Activated CD4-positive, alpha-beta T cell treated with anti-CD3 and anti-CD28 coated beads for 24 hours (primary cell): ENCODE measurements at regions not wholly inside any gene's neighbourhood (a gene's known extent, or its start where the extent isn't known, plus 50 kb on each side); places are given as distances from the start of the nearest gene placed in this dataset.

Source experiments
- DNase-seq, 2 donors: peaks; one replicate each; pipeline ENCODE4 v3.0.0-alpha.2; 2020; ENCODE audit warnings: low read depth in 2 of 2

DNA sequence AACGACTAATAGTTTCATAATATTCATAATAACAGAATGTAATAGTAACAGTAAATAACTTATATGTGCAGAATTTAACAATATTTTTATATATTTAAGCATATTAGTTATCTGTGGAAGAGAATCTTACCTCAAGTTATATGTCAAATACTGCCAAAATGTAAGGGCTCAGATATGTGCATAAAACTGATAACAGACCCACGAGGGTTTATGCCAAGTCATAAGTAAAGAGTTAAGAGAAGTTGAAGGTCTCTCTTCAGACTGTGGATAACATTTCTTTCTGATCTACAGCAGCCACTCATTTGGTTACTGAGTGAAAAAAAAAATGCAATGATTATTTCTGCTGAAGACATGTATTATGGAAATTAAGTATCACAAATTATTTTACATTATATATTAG lies 1167.8 kb upstream of the NCAM2 start:
- no peak for DNase-seq

DNA sequence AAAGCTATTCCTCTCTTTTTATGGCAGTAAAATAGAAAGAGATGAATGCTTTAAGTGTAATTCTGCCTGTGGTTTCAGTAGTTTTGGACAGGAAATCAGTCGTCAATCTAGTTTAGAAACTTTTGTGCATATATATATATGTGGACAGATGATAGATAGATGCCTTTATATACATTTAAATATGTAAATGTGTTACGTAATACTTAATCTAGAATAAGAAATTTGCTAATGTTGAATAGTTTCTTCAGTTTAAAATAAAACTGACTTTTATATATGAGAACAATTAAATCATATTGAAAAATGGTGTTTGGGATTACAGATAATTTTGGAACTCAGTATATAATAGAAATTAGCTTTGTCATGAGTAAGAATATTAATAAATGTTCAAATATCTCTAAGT lies 1165.7 kb upstream of the NCAM2 start:
- DNase-seq = no peak

DNA sequence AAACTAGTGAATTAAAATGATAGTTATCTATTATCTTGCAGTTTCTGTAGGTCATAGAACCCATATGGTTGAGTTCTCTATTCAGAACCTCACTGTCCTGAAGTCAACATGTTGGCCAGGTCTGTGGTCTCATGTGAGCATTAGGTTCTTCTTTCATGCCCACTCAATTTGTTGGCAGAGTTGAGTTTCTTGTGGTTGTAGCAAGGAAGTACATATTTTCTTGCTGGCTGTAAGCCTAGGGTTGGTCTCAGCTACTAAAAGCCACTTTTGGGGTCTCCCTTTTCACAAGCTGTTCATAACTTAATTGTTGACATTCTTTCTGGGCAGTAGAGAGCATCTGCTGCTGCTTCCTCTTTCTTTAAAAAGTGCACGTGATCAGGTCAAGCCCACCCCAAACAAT lies 1165.1 kb upstream of the NCAM2 start:
- DNase-seq = no peak

DNA sequence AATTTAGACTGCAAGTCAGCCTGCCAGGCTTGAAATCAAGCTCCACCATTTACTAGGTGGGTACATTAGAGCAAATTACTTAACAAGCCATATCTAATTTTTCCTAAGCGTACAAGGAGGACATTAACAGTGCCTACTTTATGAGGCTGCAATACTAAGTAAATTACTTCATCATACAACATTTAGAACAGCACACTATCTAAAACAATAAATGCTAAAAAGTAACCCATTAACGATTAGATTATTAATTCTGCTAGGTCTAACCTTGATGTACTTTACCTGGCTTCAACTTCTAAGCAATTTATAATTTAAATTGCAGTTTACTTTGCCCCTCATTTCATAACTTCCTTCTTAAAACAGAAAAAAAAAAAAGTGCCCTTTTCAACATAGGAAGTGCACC lies 1155.6 kb upstream of the NCAM2 start:
- no peak for DNase-seq

DNA sequence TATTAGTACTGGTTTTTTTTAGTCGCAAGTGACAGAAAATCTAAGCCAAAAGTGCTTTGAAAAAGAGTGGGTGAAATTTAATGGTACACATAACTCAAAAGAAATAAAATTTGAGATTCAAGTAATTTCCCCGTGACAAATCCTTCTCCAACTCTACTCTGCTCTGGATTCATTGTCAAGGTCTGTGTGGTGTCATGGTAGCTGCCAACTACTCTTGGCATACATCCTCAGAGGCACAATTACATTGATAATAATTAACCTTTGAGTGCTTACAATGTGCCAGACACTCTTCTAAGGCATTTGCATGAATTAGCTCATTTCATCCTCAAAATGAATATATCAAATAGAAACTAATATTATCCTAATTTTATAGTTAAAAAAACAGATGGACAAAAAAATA lies 1153.9 kb upstream of the NCAM2 start:
- no peak for DNase-seq

DNA sequence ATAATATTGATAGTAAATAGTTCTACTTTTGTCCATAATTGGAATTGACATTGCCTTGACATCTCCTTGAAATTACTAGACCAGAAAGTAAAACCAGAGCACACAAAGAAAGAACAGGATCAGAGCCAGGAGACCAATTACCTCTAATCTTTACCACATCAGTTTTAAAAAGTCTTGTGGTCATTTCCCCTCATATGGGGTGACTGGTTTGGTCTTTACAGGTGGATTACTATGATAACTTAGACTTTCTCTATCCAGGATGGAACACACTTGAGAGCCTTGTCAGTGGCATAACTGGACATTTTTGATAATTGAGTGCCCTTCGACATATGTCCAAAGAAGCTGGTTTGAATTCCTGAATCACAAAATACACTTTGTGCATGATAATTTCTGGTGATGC lies 1148.1 kb upstream of the NCAM2 start:
- no peak for DNase-seq

DNA sequence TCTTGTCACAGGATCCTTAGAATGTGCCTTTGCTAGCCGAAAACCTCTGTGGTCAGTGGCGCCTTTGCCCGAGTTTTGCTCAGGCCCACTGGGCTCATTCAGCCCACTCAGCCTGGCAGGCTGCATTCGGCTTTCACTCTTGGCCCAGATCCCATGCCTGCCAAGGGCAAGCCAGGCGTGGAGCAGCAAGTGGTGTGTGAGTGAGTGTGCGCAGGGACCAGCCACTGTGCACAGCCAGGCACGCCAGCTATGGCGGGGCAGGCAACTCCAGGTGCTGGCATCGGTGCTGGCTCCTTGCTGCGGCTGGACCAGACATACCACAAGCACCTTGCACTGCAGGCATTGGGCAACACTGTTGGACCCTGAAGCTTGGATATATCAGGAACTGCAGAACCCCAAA lies 1145.1 kb upstream of the NCAM2 start:
- no peak for DNase-seq

DNA sequence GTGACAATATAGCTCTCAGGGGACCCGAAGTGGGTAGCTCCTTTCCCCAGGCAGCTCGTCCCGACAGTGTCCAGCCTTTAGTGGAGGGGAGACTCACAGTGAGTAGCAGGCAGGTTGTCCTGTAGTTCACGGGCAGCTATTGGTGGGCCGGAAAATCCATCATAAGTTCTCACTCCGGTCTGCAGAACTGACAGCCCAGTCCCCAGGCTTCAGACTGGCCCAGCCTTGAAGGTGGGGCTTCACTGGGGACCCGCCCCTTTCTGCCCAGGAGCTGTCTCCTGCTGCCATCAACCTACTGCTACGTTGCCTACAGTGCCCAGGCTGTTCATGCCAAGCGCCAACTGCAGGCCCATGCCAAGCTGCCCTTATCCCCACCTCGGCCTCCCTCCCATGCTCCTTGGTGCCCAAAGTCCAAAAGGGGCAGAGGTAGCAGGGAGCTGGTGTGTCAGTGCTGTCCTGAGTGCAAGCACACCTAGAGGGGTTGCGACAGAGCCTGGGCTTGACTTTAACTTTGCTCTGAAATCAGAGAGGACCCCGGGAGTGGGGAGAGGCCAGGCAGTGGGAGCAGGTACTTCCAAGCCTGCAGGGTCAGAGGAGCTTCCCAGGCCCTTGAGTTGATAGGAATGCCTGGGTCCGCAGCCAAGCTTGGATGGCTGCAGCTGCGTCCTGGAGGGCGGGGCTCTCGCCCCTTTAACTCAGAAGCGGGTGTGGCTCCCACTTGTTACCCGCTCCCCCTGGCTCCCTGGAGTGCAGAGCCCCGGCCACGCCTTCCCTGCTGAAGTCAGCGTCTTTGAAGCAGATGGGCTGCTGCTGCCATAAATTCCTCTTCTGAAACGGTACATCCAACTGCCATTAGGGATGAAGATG lies 1144.3 kb upstream of the NCAM2 start:
- DNase-seq = no peak

DNA sequence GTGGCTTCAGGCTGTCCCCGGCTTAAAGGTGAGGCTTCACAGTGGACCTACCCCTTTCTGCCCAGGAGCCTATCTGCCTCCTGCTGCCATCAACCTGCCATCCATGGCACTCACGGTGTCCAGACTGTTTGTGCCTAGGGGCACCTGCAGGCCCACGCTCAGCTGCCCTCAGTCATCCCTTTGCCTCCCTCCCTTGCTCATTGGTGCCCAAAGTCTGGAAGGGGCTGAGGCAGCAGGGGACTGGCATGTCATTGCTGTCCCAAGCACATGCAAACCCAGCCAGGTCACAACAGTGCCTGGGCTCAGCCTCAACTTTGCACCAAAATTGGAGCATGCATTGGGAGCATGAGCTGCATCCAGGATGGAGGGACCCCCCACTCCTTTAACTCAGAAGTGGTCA lies 1142.7 kb upstream of the NCAM2 start:
- no peak for DNase-seq

DNA sequence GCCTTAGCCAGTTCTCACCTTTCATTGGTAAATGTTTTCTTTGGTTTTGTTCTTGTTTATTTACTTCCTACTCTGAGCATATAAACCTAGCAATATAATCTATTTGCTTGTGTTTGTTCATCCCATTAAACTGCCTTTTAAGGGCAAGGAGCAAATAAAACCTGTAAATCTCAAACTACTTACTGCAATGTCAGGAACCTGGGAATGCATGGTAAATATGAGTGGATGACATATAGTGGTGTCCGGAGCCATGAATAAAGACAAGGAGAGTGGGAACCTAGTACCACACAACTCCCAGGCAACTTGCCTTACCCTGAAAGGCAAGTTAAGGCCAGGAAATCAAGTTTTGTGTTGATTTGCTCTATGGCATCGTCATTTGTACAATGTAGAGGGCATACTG lies 1133.7 kb upstream of the NCAM2 start:
- no peak for DNase-seq

DNA sequence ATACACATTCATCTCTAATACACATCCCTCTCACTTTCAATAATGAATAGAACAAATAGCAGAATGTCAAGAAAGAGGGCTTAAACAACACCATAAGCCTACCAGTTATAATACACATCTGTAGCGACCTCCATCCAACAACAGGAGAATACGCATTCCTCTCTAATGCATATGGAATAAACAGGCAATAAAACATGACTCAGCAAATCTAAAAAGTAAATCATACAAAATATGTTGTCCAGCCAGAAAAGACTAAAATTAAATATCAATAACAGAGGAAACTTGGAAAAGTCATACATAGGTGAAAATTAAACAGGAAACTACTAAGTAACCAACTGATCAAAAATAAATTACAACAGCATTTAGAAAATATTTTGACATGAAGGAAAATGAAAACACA lies 1127.5 kb upstream of the NCAM2 start:
- DNase-seq = no peak

DNA sequence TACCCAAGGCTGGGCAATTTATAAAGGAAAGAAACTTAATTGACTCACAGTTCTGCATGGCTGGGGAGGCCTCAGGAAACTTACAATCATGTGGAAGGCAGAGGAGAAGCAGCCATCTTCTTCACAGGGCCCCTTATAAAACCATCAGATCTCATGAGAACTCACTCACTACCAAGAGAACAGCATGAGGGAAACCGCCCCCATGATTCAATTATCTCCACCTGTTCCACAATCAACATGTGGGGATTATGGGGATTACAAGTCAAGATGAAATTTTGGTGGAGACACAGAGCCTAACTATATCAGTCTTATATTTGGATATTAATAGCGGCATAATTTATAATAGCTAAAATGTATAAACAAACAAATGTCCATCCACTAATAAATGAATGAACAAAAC lies 1123.7 kb upstream of the NCAM2 start:
- DNase-seq = no peak

DNA sequence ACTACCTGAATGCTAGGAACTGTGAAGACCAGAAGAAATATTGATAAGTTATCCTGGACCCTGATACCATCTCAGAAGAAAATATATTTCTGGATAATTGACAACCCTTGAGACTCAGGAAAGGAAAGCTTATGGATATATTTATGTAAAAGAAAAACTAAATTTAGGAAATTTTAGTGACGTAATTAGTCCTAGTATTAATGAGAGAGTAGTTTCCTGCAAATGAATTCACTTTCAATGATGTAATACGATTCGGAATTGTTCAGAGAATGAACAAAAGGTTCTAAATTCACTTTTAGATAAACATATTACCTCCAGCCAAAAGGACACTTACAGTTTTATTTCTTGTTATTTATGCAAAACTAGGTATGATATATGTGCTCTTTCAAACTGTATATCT lies 1120.1 kb upstream of the NCAM2 start:
- no peak for DNase-seq

DNA sequence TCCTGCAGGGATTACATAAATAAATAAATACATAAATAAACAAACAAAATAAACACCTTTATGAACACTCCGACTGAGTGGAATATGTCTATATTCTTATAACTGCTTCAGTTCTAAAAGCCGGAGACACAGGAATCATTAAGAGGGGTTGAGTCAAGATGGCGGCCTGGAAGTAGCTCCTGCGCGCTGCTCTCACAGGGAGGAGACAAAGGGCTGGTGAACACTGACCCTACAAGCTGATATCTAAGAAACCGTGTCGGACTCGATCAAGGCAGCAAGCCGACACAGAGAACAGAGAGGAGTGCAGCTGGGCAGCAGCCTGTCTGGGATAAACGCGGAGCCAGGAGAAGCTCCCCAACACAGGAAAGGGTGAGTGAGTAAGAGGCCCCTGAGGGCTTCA lies 1098.6 kb upstream of the NCAM2 start:
- DNase-seq = no peak

DNA sequence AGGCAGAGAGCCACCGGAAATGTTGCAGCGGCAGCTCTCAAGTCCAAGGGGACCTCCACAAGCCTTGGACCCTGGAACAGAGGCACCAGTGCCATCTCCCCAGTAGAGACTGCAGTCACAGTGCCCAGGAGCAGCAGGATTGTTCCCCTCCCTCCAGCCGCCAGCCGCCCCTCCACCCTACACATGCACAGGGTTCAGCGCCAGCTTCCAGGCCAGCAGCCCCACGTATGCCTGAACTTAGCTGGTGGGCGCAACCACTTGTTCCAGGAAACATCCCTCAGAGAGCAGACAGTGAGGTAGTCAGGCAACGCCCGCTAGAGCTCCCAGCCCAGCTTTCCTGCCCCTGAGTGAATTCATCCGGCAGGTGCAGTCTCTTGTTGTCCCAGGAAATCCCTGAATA lies 1098.1 kb upstream of the NCAM2 start:
- DNase-seq = no peak

DNA sequence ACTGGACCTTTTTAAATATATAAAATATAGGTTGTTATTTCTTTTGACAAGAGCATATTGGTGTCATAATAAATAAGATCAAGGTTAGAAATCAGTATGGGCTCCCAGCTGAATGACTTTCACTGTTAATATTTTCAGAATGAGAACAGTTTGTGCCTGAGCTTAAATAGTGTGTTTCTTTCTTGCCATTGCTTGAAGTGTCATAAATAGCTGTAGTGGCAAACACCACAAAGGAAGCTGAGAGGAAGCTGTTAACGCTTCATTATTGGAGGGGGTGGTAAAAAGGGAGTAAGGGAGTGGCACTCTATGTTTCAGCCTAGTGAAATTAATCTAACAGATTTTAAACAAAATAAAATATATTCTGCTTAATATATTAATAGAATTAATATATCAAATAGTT lies 1089.8 kb upstream of the NCAM2 start:
- no peak for DNase-seq

DNA sequence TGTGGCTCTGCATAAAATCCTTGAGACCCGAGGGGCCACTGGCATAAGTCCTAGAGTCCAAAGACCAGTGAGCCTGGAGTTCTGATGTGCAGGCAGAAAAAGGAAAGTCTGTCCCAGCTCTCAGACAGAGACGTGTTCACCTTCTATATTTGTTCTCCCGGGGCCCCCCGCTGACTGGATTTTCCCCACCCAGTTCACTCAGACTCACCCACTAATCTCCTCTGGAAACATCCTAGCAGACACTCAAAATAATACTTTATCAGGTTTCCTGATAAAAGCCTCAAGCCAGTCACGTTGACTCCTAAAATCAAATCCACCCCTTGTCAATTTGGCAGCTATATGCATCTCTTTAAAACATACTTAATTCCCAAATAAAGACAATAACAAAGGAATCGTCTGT lies 1084.2 kb upstream of the NCAM2 start:
- no peak for DNase-seq

DNA sequence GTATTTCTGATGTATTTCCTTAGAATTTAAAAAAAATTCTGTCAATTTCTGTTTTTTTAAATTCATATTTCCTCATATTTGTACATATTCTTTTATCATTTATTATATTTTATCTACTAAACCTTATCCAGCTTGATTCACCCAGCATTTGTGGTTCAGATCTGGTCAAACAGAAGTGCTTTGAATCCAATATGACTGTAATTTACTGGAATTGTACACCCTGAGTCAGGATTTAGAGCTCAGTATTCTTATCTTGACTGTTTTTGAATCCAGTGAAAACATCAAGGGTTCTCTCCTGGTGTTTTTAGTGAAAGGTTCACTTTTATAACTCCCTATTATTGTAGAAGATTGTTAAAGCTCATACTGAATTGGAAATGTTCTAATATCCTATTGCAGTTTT lies 1077.0 kb upstream of the NCAM2 start:
- DNase-seq = no peak

DNA sequence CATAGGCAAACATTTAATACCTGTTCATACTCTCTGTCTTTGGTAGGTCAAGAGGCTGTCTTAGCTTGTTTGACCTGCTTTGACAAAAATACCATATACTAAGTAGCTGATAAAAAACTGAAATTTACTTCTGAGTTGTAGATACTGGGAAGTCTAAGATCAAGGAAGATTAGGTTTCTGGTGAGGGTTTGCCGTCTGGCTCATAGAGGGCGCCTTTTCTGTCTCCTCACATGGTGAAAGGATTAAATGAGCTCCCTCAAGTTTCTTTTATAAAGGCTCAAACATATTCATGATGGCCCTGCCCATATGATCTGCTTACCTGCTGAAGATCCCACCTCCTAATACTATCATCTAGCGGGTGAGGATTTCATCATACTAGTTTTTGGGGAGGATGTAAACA lies 1076.1 kb upstream of the NCAM2 start:
- no peak for DNase-seq

DNA sequence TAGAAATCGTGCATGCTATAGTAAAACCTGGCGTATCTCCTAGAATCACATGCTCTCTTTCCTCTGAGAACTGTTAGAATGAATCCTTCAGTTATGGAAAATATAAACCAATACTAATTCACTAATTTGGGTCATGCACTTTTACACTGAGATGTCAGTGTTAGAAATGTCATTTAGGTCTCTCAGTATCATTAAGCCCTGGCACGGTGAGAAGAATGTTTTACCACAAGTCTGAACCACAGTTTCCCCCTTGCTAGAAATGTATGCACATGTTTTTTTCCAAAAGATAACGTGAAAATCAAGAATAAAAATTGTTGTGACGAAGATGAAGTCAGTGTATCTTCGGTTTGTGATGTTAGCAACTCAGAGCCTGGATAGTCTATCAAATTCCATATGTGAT lies 1062.7 kb upstream of the NCAM2 start:
- no peak for DNase-seq

DNA sequence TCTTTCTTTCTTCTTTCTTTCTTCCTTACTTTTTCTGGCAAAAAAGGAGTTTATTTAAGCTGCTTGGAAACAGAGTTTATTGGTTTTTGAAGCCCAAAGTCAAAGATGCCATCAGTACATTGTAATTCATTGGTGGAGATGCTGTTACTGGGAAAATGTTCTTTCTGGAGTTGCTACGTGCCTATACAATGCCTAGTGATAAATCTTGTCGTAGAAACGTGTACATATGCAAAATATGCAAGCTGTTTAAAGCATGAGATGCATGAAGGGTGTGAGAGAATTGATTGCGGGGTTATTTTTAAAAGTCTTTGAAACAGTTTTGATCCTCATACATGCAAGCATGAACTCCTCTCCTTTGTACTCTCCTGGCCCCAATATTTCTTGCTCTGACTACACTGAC lies 1060.6 kb upstream of the NCAM2 start:
- no peak for DNase-seq

DNA sequence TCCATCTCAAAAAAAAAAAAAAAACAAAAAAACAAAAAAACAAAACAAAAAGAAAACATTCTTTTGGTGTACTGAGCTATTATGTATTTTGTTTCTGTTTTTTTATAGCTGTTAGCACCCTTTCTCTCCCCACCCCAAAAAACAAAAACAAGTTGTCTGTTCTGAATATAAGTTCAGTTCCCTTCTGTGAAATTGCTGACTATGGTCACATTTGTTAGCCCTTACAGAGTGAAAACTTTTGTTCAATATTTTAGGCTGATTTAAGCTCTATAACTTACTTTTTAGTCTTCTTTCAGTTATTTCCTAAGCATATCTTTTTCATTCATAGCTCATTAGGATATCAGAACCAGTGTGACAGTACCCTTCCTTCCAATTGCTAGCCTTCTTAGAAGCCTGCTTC lies 1056.6 kb upstream of the NCAM2 start:
- DNase-seq = no peak

DNA sequence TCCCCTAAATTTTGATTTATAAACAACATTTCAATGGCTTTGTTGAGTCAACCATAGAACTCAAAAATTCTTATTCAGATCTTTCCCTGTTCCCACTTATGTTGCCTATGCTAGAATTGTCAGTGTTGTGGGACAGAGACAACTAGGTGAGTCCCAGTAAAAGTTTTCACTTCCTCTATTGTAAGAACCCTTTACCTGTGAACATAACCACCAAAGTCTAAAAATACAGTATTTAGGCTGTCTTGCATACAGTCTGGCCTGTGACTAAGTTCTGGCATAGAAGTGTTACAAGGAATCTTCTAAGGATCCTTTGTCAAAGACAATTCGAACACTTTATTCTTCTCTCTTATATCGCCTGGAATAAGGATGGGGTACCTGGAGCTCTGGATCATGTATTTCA lies 1047.9 kb upstream of the NCAM2 start:
- DNase-seq = no peak

DNA sequence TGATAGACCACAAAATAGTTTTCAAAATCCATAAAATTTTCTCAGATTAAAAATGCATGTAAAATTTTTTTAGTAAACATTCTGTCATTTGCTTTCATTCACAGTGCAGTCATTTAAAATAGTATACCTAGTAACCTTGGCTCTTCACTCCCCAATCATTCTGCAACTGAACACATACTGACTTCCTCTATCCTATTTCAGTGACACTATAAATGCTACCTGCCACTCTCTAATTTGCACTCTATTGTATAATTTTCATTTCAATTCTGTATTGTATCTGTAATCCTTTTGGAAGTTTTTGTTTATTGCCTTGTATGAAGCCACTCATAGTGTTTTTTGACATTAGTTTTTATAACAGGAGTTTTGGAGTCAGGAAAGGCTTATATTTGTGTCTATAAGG lies 1029.1 kb upstream of the NCAM2 start:
- no peak for DNase-seq
